HEK293T (cell line): ENCODE measurements at regions not wholly inside any gene's neighbourhood (a gene's known extent, or its start where the extent isn't known, plus 50 kb on each side); places are given as distances from the start of the nearest gene placed in this dataset.

Experiments used
- CTCF ChIA-PET: fragments of 350-600 bp; formaldehyde crosslinking; extraction: SDS; loops from one replicate; lab custom pipeline; 2021; ENCODE audit warnings: antibody characterized with exemption, inconsistent platforms; lab: Yijun Ruan, JAX
- POLR2A ChIA-PET: fragments of 350-600 bp; formaldehyde crosslinking; extraction: SDS; loops from one replicate; lab custom pipeline; 2020; ENCODE audit warnings: antibody characterized with exemption, inconsistent platforms; lab: Yijun Ruan, JAX
- DNase-seq: peaks from one replicate; pipeline ENCODE4 v3.0.0; 2012; ENCODE audit warnings: mixed read lengths; ENCODE audit errors: extremely low spot score
- ARNT ChIP-seq: fragments of 450-650 bp; IDR thresholded peaks from 2 replicates; pipeline ENCODE4 v1.6.1; 2017; ENCODE audit warnings: mild to moderate bottlenecking
- BHLHE40 ChIP-seq: fragments of 450-650 bp; IDR thresholded peaks from 2 replicates; pipeline ENCODE4 v1.6.1; 2016; ENCODE audit warnings: mild to moderate bottlenecking, moderate library complexity, borderline replicate concordance
- CTBP1 ChIP-seq: fragments of 450-650 bp; IDR thresholded peaks from 2 replicates; pipeline ENCODE4 v1.6.1; 2016; ENCODE audit warnings: borderline replicate concordance
- ELF4 ChIP-seq: fragments of 450-650 bp; IDR thresholded peaks from 2 replicates; pipeline ENCODE4 v1.6.1; 2017; ENCODE audit warnings: antibody characterized with exemption
- FOXA1 ChIP-seq: fragments of 450-650 bp; IDR thresholded peaks from 2 replicates; pipeline ENCODE4 v1.6.1; 2016; ENCODE audit warnings: mild to moderate bottlenecking
- FOXK2 ChIP-seq: fragments of 450-650 bp; IDR thresholded peaks from 2 replicates; pipeline ENCODE4 v1.6.1; 2016; ENCODE audit warnings: mild to moderate bottlenecking
- FOXM1 ChIP-seq: fragments of 450-650 bp; IDR thresholded peaks from 2 replicates; pipeline ENCODE4 v1.6.1; 2017; ENCODE audit warnings: mild to moderate bottlenecking, borderline replicate concordance
- HDGF ChIP-seq: fragments of 450-650 bp; IDR thresholded peaks from 2 replicates; pipeline ENCODE4 v1.6.1; 2017; ENCODE audit warnings: antibody characterized with exemption, borderline replicate concordance
- L3MBTL2 ChIP-seq: fragments of 450-650 bp; conservative IDR thresholded peaks from 2 replicates; pipeline ENCODE4 v1.6.1; 2016; ENCODE audit warnings: mild to moderate bottlenecking
- LEF1 ChIP-seq: fragments of 450-650 bp; IDR thresholded peaks from 2 replicates; pipeline ENCODE4 v1.6.1; 2017; ENCODE audit warnings: mild to moderate bottlenecking, borderline replicate concordance
- NFRKB ChIP-seq: fragments of 450-650 bp; IDR thresholded peaks from 2 replicates; pipeline ENCODE4 v1.6.1; 2016; ENCODE audit warnings: mild to moderate bottlenecking, moderate library complexity
- PKNOX1 ChIP-seq: fragments of 450-650 bp; IDR thresholded peaks from 2 replicates; pipeline ENCODE4 v1.6.1; 2016
- SP1 ChIP-seq: fragments of 450-650 bp; IDR thresholded peaks from 2 replicates; pipeline ENCODE4 v1.6.1; 2017
- SUZ12 ChIP-seq: fragments of 450-650 bp; IDR thresholded peaks from 2 replicates; pipeline ENCODE4 v1.6.1; 2016; ENCODE audit warnings: mild to moderate bottlenecking
- TARDBP ChIP-seq: fragments of 450-650 bp; IDR thresholded peaks from 2 replicates; pipeline ENCODE4 v1.6.1; 2016
- ZNF384 ChIP-seq: fragments of 450-650 bp; IDR thresholded peaks from 2 replicates; pipeline ENCODE4 v1.6.1; 2016

DNA sequence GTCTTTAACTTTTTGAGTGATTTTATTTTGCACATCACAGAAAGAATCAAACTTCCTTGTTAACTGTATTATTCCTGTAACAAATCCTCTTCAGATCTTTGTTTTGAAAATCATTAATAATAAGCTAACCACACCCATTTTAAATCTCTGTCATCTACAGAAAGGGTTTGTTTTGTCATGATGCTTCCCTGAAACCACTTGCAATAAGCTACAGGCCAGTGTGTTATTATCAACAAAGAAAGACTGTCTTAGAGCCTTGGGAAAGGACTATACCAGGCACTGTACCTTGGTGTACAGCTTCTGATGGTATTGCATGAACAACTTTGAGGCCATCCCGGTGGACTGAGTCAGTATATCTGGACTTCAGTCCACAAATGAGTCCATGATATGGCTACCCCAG, 145.3 kb upstream of the FAM3C start:
- CTCF ChIA-PET = no interaction called here
- POLR2A ChIA-PET = no interaction called here
- TF ChIP-seq FOXA1 = no peak
- TF ChIP-seq SP1 = no peak
- no peak for TF ChIP-seq SUZ12
- no peak for TF ChIP-seq ARNT
- TF ChIP-seq ZNF384 = no peak
- TF ChIP-seq NFRKB = no peak
- no peak for TF ChIP-seq PKNOX1

DNA sequence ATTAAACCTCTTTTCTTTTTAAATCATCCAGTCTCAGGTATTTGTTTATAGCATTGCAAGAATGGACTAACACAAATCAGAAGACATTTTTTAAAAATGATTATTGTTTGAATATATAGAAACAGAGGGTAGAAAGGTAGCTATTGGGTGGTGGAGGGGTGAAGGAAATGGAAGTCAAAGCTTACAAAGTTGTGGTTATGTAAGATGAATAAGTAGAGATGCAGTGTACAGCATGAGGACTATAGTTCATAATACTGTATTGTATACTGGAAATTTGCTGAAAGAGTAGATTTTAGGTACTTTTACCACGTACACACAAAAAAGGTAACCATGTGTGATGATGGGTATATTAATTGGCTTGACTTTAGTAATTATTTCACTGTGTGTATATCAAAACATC, 144.0 kb upstream of the FAM3C start:
- DNase-seq = no peak
- CTCF ChIA-PET = no interaction called here
- TF ChIP-seq SUZ12 (no peak), FOXK2 (no peak), NFRKB (no peak), HDGF (no peak), PKNOX1 (no peak)
- POLR2A ChIA-PET = no interaction called here

More for the DNA sequence above, 145.3 kb upstream of the FAM3C start:
- DNase-seq = no peak

DNA sequence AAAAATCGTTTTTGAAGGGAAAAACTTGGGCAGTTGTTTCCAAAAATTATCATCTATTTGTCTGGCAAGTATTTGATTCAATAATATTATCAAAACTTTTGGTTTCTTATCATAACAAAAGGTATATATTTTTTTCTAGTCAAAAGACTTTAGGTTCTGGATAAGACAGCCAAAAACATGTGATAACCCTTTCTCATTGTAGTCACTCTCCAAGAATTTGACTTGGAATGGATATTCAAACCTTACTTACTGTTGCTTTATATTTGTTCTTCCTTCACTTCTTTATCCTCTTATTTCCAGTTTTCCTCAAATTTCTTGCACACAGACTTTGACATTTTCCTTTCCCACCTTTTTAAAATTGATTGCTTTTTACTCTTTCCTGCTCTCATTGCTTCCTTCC, 140.9 kb upstream of the FAM3C start:
- ChIA-PET CTCF (no interaction called here), POLR2A (no interaction called here)
- no peak for TF ChIP-seq FOXA1
- TF ChIP-seq SP1 = no peak
- no peak for TF ChIP-seq L3MBTL2
- TF ChIP-seq LEF1 = no peak
- TF ChIP-seq FOXM1 = no peak
- no peak for TF ChIP-seq NFRKB
- no peak for TF ChIP-seq SUZ12
- no peak for TF ChIP-seq ARNT
- no peak for TF ChIP-seq HDGF
- TF ChIP-seq BHLHE40 = no peak
- no peak for TF ChIP-seq CTBP1
- no peak for TF ChIP-seq ZNF384
- TF ChIP-seq PKNOX1 = no peak
- no peak for TF ChIP-seq ELF4
- TF ChIP-seq TARDBP = no peak
- no peak for TF ChIP-seq FOXK2
- no peak for DNase-seq

GRCh38 chr7:121531175-121532070, 135.3 kb upstream of the FAM3C start:
- CTCF ChIA-PET = interaction anchor here (0.6 kb wide), 1 partner anchor 150 kb away, joined by 3 read pairs; no protein-coding TSS in a partner anchor
- DNase-seq = no peak
- TF ChIP-seq TARDBP (no peak), PKNOX1 (no peak), HDGF (no peak), FOXM1 (no peak), FOXK2 (no peak), FOXA1 (no peak), L3MBTL2 (no peak), ELF4 (no peak), NFRKB (no peak), ARNT (no peak), SUZ12 (no peak), SP1 (no peak), CTBP1 (no peak)
- POLR2A ChIA-PET = no interaction called here

- ChIA-PET POLR2A (no interaction called here), CTCF (interaction anchor here (0.6 kb wide), 1 partner anchor 151 kb away, joined by 3 read pairs; no protein-coding TSS in a partner anchor)
- DNase-seq = no peak
- TF ChIP-seq HDGF = no peak
- 0 out of 2 replicates have a peak, but pooled peaks have one; percentile 9 for TF ChIP-seq PKNOX1
- no peak for TF ChIP-seq LEF1
- TF ChIP-seq FOXM1 = no peak
- no peak for TF ChIP-seq ELF4
- TF ChIP-seq FOXA1 = no peak
These were observed 134.4 kb upstream of the FAM3C start for GRCh38 chr7:121530227-121531174.
